Large intestine (tissue), 3 donors: ENCODE measurements at regions not wholly inside any gene's neighbourhood (a gene's known extent, or its start where the extent isn't known, plus 50 kb on each side); places are given as distances from the start of the nearest gene placed in this dataset.

Source experiments
- DNase-seq, 2 donors: peaks; one replicate each; pipeline versions ENCODE4 v3.0.0 to v3.0.0-alpha.2; 2013
- H3K27ac ChIP-seq: one replicate; pipeline ENCODE4 v1.5.1; 2013; ENCODE audit warnings: low read length
- H3K27me3 ChIP-seq: 2 replicates; pipeline ENCODE4 v1.6.1; 2013; ENCODE audit warnings: low read length; ENCODE audit not compliant: control insufficient read depth, insufficient read depth
- H3K36me3 ChIP-seq: 2 replicates; pipeline ENCODE4 v1.6.1; 2013; ENCODE audit warnings: low read length; ENCODE audit not compliant: control insufficient read depth, insufficient read depth
- H3K4me1 ChIP-seq: one replicate; pipeline ENCODE4 v1.6.1; 2013; ENCODE audit warnings: low read length; ENCODE audit not compliant: control insufficient read depth, insufficient read depth
- H3K4me3 ChIP-seq: one replicate; pipeline ENCODE4 v1.5.1; 2013; ENCODE audit warnings: low read length
- H3K9me3 ChIP-seq: one replicate; pipeline ENCODE4 v1.6.1; 2013; ENCODE audit warnings: mild to moderate bottlenecking, low read depth, low read length, moderate library complexity; ENCODE audit not compliant: control insufficient read depth
- WGBS: methylation state at CpG from one replicate; pipeline ENCODE4 v1.1.5; 2013; ENCODE audit warnings: low lambda C conversion rate; ENCODE audit not compliant: insufficient coverage; 5-methylcytosine and 5-hydroxymethylcytosine counted together

DNA sequence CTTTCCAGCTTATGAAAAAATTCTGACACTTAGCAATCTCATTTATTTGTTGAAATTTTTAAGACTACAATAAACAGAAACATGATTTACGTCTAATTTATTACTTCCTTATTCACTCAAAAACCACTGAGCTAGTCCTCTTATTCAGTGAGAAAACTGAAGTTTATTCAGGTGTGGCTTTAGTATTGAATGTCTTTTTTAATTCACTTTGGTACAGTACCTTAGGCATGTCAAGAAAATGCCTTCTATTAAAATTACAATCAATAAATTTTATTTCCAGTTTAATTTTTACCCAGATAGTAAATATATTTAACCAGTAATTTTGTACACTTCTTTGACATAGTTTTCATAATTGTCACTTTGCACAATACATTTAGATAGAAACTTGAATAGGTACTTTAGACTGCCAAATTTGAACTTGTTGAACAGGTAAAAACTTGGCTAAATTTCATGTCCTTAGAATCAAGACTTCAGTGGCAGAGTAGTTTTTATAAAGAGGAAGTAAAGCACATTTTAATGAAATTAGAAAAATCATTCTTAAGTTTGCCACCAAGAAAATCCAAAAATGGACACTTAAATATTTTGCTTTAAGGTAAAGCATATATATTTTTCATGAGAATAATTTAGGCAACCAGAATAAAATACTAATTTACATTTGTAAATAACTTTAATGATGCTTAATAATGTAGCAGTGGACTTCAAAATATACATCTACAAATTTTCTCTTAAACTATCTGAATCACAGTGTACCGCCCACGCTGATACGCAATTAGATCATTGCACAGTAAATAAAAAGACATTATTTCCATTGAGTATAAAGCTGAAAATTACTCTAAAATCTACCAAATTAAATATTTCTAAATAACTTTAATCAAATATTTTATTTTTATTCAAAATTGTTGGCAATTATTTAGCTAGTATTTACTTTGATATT is 159.1 kb downstream of the RASSF9 start:
- H3K27me3 ChIP-seq: no peaks in the 10 kb centered on the region
- no peaks in the 10 kb centered on the region for H3K9me3 ChIP-seq
- 89% methylated on average over 4 of the region's 4 CpGs for WGBS
- no peak overlapping the region for H3K4me3 ChIP-seq
- H3K36me3 ChIP-seq: no peaks in the 10 kb centered on the region
- no peaks in the 10 kb centered on the region for H3K4me1 ChIP-seq
- DNase-seq: no peak
- no peak overlapping the region for H3K27ac ChIP-seq

DNA sequence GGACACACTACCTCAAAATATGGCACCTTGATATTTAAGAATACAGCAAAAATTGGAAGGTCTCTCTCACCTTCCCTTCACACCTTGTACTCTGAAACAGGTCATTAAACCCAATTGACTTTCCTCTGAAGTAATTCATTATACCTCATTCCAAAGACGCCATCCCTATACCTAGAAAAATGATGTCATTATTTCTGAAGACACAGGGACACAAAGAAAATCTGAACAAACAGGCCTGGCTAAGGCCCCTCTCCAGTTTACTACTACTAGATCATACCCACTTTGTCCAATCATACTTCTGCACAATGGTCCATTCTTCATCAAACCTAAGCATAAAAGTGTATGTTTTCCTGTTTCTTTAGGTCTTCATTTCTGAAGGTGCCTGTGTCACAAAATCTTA is 156.9 kb downstream of the RASSF9 start:
- Histone ChIP-seq H3K9me3 (no peaks in the 10 kb centered on the region), H3K4me1 (no peaks in the 10 kb centered on the region), H3K36me3 (no peaks in the 10 kb centered on the region), H3K4me3 (no peak overlapping the region), H3K27ac (no peak overlapping the region), H3K27me3 (no peaks in the 10 kb centered on the region)
- no peak for DNase-seq
- no CpG with 5 or more reads among the region's 1 CpG for WGBS

DNA sequence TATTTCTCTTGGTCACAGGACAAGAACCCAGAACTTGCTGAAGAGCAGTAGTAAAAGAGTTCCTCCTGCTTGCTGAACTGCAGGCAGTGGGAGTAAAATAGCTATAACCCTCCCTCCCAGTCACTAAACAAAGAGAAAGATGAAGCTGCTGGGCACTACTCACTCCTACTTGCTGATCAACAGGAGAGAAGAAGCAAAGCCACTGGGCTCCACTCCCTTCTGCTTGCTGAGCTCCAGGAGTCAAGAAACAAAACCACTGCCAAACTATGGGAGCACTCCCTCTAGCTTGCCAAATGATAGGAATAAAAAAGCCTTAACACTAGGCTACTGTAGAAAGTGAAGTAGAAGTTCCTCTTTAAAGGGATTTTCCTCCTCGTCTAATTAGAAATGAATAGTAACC is 155.3 kb downstream of the RASSF9 start:
- Histone ChIP-seq H3K27ac (no peak overlapping the region), H3K27me3 (no peaks in the 10 kb centered on the region), H3K36me3 (no peaks in the 10 kb centered on the region), H3K4me3 (no peak overlapping the region), H3K4me1 (no peaks in the 10 kb centered on the region), H3K9me3 (no peaks in the 10 kb centered on the region)
- WGBS: 100% methylated on average over 1 of the region's 1 CpG
- no peak for DNase-seq

DNA sequence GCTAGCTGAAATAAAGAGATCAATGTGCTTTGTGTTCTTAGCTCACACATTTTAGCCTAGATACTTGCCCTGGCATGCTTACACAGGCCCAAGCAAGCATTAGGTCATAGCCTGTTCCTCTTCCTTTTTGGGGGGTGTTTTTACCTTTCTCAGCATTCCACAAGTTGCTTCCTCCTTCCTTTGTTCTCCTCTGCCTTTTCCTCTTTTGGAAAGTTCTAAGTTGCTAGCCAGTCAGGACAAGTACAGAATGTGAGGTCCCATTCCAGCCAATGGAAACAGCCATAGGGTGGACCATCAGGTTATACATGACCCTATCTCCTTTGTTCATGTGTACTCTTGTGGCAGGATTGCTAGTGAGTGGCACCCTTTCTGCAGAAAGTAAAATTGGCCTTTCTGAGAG is 154.9 kb downstream of the RASSF9 start:
- H3K9me3 ChIP-seq: no peaks in the 10 kb centered on the region
- H3K27me3 ChIP-seq: no peaks in the 10 kb centered on the region
- H3K4me3 ChIP-seq: no peak overlapping the region
- no peaks in the 10 kb centered on the region for H3K36me3 ChIP-seq
- H3K4me1 ChIP-seq: no peaks in the 10 kb centered on the region
- H3K27ac ChIP-seq: no peak overlapping the region
- no peak for DNase-seq

DNA sequence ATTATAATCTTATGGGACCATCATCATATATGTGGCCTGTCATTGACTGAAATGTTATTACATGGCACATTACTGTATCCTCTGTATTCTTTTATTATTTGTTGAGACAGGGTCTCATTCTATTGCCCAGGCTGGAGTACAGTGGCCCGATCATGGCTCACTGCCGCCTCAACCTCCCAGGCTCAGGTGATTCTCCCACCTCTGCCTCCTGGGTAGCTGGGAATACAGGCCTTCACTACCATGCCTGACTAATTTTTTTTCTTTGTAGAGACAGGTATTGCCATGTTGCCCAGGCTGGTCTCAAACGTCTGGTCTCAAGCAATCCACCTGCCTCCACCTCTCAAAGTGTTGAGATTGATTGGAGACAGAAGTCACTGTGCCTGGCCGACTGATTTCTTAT is 153.2 kb downstream of the RASSF9 start:
- H3K27me3 ChIP-seq: no peaks in the 10 kb centered on the region

DNA sequence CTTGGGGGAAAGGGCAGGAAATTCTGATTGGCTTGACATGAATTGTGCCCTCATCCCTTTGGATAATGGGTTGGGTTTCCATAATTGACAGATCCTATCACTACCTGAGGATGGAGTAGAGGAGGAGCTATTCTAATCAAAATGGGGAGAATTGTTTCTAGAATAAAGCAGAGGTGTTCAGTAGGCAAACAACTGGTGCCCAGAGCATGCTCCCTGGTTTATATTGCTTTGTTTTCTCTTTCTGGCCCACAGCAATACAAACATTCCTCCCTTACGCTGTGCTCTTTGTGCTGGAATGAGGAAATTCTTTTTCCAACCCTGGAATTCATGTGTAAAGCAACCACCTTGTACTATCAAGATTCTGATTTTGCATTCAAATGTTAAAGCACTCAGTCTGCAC is 147.4 kb downstream of the RASSF9 start:
- peak in 1 of 2 donors; percentile 4 for DNase-seq
- H3K9me3 ChIP-seq: no peaks in the 10 kb centered on the region
- H3K36me3 ChIP-seq: no peaks in the 10 kb centered on the region
- H3K4me3 ChIP-seq: no peak overlapping the region
- H3K27me3 ChIP-seq: no peaks in the 10 kb centered on the region
- H3K27ac ChIP-seq: no peak overlapping the region
- WGBS: 40% methylated on average over 1 of the region's 1 CpG
- H3K4me1 ChIP-seq: no peaks in the 10 kb centered on the region

More for the DNA sequence above, 153.2 kb downstream of the RASSF9 start:
- no peak overlapping the region for H3K27ac ChIP-seq
- H3K4me3 ChIP-seq: no peak overlapping the region
- no peaks in the 10 kb centered on the region for H3K36me3 ChIP-seq
- no peaks in the 10 kb centered on the region for H3K4me1 ChIP-seq
- H3K9me3 ChIP-seq: no peaks in the 10 kb centered on the region
- no peak for DNase-seq
- 100% methylated on average over 3 of the region's 4 CpGs for WGBS

DNA sequence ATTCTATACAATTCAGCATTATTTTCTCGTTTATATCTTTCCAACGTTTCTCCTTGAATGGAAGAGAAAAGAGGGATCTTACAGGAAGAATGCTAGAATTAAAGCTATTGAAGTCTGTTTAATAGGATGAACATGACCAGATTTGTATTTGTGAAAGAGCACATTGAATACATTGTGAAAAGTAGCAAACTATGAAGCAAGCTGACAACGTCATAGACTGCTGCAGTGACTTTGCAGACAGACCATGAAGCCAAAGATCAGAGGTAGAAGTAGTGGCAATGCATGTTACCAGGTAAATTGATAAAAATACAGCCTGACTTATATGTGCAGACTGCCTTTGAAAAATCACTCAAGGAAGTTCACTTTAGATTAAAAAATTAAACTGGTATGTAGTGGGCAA is 146.1 kb downstream of the RASSF9 start:
- no peaks in the 10 kb centered on the region for H3K27me3 ChIP-seq
- no peaks in the 10 kb centered on the region for H3K9me3 ChIP-seq
- H3K36me3 ChIP-seq: no peaks in the 10 kb centered on the region
- no peak for DNase-seq
- 100% methylated on average over 2 of the region's 3 CpGs for WGBS
- no peak overlapping the region for H3K4me3 ChIP-seq
- no peak overlapping the region for H3K27ac ChIP-seq
- no peaks in the 10 kb centered on the region for H3K4me1 ChIP-seq

DNA sequence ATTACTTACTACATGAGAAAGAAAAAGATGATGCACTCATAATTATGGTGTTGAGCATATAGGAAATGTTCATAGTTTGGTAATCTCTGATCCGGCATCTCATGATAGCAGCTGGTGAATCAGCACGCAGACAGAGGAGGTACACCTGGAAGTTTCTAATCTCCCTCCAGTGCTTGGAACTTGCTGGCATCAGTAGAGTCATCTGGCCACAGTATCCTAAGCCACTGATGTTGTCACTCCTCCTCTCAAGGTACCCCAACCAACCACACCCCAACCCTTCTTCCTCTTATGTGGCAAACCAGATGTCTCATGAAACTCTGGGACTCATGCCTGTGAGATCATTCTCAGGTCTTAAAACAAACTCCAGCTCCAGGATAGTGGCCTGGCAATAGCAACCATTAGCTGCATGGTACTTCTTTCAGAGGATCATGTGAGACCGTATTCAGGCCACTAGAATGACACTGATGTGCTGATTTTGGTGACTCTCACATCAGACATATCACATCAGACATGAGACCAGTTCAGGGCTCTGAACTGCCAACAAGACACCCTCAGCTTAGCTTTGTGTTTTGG is 143.0 kb downstream of the RASSF9 start:
- Histone ChIP-seq H3K4me1 (no peaks in the 10 kb centered on the region), H3K4me3 (no peak overlapping the region), H3K27me3 (no peaks in the 10 kb centered on the region), H3K9me3 (no peaks in the 10 kb centered on the region), H3K27ac (no peak overlapping the region), H3K36me3 (no peaks in the 10 kb centered on the region)
- WGBS: no CpG with 5 or more reads among the region's 3 CpGs
- DNase-seq: no peak

DNA sequence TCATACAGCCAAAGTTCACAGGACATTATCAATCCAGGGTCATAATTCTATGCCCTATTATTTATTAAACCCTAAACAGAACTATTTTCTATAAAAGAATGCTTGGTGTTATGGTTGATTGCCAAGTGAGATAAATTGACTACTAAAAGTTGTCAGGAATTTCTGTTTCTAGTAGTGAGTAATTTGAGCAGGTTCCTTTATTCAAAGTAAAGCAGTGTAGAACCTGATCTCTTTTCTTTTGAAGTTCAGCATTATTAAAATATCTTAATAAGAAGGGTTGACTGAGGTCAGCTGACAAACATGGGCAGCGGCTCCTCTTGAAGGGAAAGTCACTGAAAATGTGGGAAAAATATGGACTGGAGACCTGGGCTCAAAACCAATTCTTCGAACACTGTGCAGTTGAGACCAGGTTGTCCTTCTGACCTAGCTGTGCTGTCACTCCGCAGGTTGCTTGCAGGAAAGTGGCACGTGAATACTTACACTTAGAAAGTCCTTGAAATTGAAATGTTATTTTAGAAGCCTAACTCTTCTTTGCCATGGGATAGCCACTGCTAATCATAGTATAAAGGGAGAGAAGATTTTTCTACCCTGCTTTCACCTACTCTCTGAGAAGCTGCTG is 141.0 kb downstream of the RASSF9 start:
- Histone ChIP-seq H3K4me3 (no peak overlapping the region), H3K27ac (no peak overlapping the region), H3K4me1 (no peaks in the 10 kb centered on the region), H3K36me3 (no peaks in the 10 kb centered on the region), H3K9me3 (no peaks in the 10 kb centered on the region), H3K27me3 (no peaks in the 10 kb centered on the region)
- DNase-seq: no peak
- no CpG with 5 or more reads among the region's 4 CpGs for WGBS

DNA sequence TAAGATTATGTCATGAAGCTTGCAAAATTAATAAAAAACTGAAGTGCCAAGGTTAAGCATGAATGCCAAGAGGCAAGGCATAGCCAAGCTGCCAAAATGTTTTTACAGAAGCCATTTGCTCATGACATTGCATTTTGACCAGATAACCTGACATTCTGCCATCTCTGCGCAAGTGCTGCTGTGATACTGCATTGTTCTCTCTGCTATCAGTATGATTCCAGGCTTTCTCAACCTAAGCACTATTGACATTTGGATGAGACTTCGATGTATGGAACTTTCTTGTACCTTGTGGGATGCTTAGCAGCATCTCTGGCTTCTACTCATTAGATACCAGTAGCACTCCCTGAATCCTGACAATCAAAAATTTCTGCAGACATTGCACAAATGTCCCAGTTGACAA is 139.2 kb downstream of the RASSF9 start:
- no CpG with 5 or more reads among the region's 2 CpGs for WGBS
- Histone ChIP-seq H3K36me3 (no peaks in the 10 kb centered on the region), H3K4me3 (no peak overlapping the region), H3K4me1 (no peaks in the 10 kb centered on the region), H3K9me3 (no peaks in the 10 kb centered on the region), H3K27me3 (no peaks in the 10 kb centered on the region), H3K27ac (no peak overlapping the region)
- no peak for DNase-seq
